ELF-1 (cell line): ENCODE measurements at regions not wholly inside any gene's neighbourhood (a gene's known extent, or its start where the extent isn't known, plus 50 kb on each side); places are given as distances from the start of the nearest gene placed in this dataset.

ENCODE experiments used
- DNase-seq: peaks from one replicate; pipeline ENCODE4 v3.0.0-alpha.2; 2016; ENCODE audit warnings: low read depth, low spot score

DNA sequence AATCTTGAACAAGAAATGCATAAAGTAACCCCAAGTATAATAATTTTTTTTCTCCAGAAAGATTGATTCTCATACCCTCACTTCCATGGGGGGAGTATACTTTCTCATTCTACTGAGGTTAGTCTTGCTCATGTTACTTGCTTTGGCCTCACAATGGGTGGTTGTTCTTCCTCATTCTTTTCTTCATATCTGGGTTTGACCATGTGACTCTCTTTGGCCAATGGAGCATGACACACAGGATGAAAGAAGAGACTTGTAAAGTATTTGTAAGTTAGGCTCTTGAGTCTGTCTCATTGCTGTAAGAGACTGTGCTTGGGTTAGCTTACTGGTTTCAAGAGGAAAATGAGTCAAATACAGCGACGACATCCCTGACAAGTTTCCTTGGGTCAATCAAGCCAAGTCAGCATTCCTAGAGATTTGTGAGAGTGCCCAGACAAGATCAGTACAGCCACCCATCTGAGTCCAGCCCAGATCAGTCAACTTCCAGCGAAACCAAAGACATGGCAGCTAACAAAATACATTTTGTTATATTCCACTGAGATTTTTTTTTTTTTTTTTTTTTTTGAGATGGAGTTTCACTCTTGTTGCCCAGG lies 970.2 kb downstream of the BCL11A start:
- no peak for DNase-seq

- no peak for DNase-seq
These were observed 975.1 kb downstream of the BCL11A start for GRCh38 chr2:59578349-59578748.

DNA sequence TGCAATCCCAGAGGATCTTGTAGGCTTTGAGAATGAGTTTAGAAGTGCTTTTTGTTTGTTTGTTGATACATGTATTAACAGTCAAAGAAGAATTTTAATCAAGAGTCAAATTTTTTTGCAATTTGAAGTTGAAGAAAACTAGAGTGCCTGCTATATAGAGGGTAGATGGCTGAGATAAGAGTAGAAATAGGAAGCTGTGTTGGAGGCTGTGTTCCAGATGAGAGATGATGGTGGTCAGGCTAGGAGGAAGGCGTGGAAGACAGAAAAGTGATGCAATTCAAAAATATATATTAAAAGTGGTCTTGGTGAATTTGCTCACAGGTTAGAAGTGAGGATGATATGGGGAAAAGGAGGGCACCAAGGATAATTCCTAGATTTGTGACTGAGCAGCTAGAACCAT lies 978.3 kb downstream of the BCL11A start:
- DNase-seq = no peak

GRCh38 chr2:59572227-59572626 lies 981.2 kb downstream of the BCL11A start:
- no peak for DNase-seq

DNA sequence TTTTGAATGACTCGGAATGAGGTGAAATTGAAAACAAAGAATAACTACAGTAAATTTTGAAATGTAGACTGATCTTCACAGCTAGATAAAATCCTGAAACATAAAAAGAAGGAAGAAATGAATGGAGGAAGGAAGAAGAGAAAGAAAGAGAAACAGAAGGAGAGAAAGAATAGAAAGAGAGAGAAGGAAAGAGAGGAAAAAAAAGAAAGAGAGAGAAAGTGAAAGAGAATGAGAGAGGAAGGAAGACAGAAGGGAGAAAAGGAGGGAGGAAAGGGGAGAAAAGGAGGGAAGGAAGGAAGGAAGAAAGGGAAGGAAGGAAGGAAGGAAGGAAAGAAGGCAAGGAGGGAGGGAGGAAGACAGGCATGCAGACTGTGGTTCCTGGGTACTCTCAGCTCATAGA lies 982.6 kb downstream of the BCL11A start:
- no peak for DNase-seq

GRCh38 chr2:59569124-59569523 lies 984.3 kb downstream of the BCL11A start:
- DNase-seq = no peak

DNA sequence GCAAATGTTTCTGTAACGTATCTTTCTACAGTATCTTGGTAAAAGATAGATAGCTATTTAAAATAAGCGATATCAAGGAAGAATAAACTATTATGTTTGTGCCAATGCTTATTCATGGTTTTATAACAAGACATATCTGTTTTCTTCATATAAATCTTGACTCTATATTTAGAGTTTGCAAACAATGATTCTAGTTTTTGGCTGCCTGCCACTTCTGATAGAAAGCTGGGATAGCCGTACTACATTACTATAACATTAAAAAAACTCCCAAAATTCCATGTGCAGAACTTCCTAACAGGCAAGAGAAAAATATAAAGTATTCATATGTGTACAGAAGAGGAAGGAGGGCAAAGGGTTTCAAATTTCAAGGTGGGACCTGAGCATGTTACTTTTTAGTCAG lies 985.0 kb downstream of the BCL11A start:
- DNase-seq = no peak

GRCh38 chr2:59567151-59567550 lies 986.3 kb downstream of the BCL11A start:
- DNase-seq = no peak

- DNase-seq = no peak
These were observed 986.7 kb downstream of the BCL11A start for GRCh38 chr2:59566739-59567138.

- DNase-seq = no peak
These were observed 992.2 kb downstream of the BCL11A start for GRCh38 chr2:59561281-59561680.

DNA sequence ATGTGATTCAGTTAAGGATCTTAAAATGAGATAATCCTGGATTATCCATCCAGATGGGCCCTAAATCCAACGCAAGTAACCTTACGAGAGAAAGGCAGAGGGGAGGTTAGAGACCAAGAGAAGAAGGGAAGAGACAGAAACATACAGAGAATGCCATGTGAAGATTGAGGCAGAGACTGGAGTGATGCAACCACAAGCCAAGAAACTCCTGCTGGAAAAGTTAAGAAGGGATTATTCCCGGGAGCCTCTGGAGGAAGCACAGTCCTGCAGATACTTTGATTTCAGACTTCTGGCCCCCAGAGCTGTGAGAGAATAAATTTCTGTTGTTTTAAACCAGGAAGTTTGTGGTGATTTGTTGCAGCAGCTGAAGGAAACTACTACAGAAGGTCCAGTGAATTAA lies 992.7 kb downstream of the BCL11A start:
- DNase-seq = no peak

GRCh38 chr2:59540864-59541263 lies 1012.6 kb downstream of the BCL11A start:
- no peak for DNase-seq

DNA sequence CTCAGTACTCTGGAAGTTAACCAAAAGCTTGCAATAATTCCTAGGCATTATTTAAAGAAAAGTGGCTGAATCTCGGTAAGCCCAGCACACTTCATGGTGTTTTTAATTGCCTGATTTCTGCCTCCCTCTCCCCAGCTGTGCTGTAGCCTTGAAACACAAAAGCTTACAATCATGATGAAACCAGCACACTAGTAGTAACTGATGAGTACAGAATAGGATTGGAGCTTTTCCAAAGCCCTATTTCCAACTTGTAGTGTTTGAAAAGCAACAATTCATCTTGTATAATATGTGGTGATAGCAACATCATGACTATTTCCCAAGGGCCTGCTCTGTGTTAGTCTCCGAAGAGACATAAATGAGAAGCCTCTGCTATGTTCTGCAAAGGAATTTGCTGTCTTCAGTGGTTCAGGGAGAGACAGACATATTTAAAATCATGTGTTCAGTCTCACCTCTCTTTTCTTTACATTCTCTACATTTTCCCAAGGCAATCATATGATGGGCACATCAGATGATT lies 1015.0 kb downstream of the BCL11A start:
- no peak for DNase-seq

DNA sequence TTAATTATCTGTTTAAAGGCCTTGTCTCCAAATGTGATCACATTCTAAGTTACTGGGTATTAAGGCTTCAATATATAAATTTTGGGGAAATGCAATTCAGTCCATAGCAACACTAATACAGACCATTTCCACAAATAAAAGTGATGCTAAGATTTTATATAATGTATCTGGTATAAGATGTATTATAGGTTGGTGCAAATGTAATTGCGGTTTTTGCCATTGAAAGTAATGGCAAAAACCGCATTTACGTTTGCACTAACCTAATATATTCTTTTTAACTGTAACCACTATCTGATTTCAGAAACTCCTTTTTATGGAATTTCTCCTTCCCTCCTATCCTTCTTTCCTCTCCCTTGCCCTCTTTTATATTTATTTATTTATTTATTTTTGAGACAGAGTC lies 1020.6 kb downstream of the BCL11A start:
- DNase-seq = no peak

GRCh38 chr2:59530258-59530657 lies 1023.2 kb downstream of the BCL11A start:
- DNase-seq = no peak

DNA sequence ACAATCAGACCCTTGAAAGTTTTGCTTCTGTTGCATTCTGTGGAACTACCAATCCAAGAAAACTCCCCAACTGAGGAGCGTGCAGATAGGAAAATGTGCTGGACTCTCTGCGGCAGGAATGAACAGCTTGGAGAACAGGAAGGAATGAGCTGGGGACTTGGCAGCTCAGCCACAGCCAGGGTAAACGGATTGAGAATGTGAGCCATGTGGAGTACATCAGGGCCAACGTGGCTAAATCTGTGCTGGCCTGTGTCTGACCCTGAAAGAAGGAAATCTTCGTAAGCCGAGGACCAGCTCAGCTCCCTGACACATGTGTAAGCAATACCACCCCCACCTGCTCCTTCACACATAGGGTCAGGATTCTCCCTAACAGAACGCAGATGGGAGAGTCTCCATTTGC lies 1023.7 kb downstream of the BCL11A start:
- no peak for DNase-seq

DNA sequence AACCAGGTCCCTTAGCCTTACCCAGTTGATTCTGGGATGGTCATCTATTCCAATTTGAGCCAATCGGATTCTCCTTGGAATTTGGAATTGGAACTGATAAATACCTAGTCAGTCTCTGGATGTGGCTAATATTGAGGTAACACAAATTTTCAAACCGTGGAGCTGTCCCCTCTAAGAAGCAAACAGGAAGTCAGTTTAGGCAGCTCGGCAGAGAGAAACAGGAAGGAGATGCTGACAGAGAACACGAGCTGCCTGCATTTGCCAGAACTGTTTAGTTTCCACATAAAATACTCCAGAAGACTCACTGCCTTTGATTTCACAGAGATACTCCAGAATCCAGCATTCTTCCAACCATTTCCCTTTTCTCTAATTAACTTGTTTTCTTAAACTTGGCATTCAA lies 1024.9 kb downstream of the BCL11A start:
- DNase-seq = no peak

DNA sequence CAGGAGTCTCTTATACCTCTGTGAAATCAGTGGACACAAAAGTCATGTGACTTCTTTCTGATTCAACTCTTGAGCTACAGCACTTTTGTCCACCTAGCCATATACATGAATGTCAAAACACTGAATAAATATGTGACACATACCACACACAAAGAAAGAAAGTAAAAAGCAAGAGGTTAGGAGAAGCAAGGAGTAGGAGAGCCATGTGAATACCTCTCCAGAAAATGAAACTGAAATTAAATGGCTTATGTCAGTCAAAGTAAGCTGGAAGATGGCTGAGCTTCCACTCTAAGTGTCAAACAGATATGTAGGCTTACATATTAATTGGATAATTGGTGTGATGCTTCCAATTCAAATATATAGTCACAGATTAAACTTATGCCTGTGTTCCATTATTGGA lies 1050.5 kb downstream of the BCL11A start:
- no peak for DNase-seq

GRCh38 chr2:59490994-59491393 lies 1062.5 kb downstream of the BCL11A start:
- no peak for DNase-seq

DNA sequence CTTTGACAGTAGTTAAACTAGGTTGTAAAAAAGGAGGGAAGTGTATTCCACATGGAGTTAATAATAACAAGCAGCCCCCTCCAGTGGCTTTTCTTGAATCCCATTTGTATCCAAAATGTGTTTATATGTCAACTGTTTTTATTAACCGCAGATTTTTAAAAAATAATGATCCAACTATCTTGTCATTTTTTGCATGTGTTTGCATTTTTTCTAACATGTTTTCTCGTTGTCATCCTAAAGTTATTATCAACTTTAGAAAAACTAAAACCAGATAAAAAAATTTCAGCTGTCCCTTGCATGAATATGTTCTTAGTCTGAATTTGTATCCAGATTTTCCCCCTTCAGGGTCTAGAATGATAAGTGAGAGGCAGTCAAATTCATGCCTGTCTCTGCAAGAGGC lies 1063.3 kb downstream of the BCL11A start:
- no peak for DNase-seq

GRCh38 chr2:59484673-59485072 lies 1068.8 kb downstream of the BCL11A start:
- DNase-seq = no peak

- DNase-seq = peak; percentile 36
These were observed 1090.0 kb downstream of the BCL11A start for GRCh38 chr2:59463426-59463825.

DNA sequence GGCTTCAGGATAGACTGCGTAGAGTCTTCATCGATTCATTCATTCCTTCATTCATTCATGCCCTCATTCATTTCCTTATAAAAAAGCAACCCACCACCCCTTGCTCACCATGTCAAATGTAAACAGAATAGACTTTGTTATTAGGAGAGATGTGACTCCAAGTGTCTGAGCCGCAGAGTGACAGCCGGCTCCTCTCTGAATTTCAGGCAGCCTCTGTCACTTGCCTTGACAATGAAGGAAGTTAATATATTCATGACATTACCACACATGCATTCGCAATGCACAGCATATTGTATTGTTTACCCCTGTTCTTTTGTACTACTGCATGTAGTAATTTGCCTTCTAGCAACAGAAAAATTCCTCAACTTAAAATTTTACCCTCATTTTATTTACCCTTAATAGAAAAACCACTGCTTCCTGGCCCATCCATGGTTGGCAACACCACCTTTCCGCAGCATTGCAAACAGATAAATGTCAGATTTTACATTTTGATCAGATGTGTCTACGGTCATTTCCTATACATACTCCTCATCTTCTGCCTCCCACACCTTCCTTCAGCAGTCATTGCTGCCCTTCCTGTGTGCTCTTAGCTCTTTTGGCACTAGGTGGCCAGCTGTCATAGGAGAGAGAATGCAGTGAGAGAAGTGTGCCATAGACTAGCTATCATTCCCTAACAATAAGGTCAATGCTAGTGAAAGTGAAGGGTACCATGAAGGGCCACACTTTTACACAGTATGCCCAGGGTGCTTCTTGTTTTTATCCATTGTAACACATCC lies 1090.8 kb downstream of the BCL11A start:
- DNase-seq = no peak
